ENCODE measurements at regions not wholly inside any gene's neighbourhood (a gene's known extent, or its start where the extent isn't known, plus 50 kb on each side); places are given as distances from the start of the nearest gene placed in this dataset.

DNA sequence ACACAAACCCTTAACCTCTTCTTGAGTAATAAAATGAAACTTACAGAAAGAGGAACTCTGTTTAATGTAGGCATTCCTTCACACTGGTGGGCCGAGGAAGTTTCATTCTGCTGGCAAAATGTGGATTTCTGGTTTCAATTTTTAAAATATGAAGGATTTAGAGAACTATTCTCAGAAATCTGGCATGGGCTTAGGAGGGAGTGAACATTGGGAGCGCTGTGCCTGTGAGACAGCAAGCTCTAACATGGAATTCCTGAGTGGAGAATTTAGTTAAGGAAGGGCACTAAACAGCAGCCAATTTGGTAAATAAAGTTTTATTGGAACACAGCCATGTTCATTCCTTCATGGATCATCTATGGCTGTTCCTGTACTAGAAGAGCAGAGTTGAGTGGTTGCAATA lies 751.8 kb upstream of the IGFBP3 start:
- TF ChIP-seq EZH2 (IDR thresholded peaks at IDR 0.05) (no peak), POLR2AphosphoS5 (IDR thresholded peaks at IDR 0.05; ENCODE audit: borderline replicate concordance, low read depth, low read length) (no peak)

All from SK-N-MC (cell line).